Left lobe of liver (tissue), 2 donors: ENCODE measurements at regions not wholly inside any gene's neighbourhood (a gene's known extent, or its start where the extent isn't known, plus 50 kb on each side); places are given as distances from the start of the nearest gene placed in this dataset.
A peak's percentile ranks its signal among the peaks of the same experiment; 100 is the strongest.
"Not testable (repeated sequence)": the region's sequence is repeated elsewhere in the genome, so short reads cannot be mapped to it uniquely, and the experiment has no call there.

Experiments used
- ATAC-seq: fragments of 200-7000 bp; cut with Tn5 transposase; one replicate; pipeline ENCODE4 v1.9.1; 2020; ENCODE audit warnings: mild to moderate bottlenecking, moderate library complexity
- DNase-seq: peaks from one replicate; pipeline ENCODE4 v3.0.0-alpha.2; 2020; ENCODE audit warnings: low spot score
- donor health status: DM: no; HTN: no; CAD: no; lungs with moderate emphysema.
- donor health status: DM: no; HTN: yes; CAD: no.

- ATAC-seq: no peak
- no peak for DNase-seq
Measured at GRCh38 chr7:82625377-82625776, 181.8 kb upstream of the CACNA2D1 start.

- ATAC-seq: no peak
- DNase-seq: no peak
Measured at GRCh38 chr7:82624965-82625364, 181.4 kb upstream of the CACNA2D1 start.

DNA sequence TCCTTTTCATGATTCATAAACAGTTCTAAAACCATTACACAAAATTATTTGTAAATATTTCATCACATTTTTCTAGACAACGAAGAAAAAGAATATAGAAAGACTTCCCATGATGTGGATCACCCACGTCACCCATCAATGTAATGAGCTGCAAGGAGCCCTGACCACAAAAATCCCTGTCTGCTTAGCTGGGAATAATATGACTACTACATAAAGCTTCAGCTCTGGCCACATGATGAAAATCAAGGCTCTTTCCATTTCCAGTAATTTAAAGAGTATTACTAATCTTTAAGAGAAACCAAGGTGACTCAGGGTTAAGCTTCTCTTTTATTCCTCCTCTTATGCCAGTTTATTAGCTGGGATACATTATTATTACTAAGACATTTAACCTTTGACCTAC, 180.8 kb upstream of the CACNA2D1 start:
- ATAC-seq (no peak), DNase-seq (no peak)

- ATAC-seq (no peak), DNase-seq (no peak)
Measured at GRCh38 chr7:82623812-82624211, 180.2 kb upstream of the CACNA2D1 start.

DNA sequence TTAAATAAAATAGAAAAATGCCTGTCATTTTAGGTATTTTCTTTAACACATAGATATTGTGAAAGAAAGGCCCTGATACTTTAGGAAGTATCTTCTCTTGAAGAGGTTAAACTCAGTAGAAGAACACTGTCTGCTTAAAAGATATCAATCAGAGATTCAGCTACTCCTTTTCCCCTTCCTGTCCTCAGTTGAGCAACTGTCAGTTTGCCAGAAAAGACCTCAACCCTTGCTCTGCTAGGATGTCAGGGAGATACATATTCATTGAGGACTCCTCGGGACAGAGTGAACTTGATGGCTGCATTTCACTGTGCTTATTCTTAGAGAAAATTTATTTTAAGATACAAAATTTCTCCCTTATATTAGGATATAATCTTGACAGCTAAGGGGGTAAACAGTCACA, 173.6 kb upstream of the CACNA2D1 start:
- ATAC-seq (no peak), DNase-seq (no peak)

DNA sequence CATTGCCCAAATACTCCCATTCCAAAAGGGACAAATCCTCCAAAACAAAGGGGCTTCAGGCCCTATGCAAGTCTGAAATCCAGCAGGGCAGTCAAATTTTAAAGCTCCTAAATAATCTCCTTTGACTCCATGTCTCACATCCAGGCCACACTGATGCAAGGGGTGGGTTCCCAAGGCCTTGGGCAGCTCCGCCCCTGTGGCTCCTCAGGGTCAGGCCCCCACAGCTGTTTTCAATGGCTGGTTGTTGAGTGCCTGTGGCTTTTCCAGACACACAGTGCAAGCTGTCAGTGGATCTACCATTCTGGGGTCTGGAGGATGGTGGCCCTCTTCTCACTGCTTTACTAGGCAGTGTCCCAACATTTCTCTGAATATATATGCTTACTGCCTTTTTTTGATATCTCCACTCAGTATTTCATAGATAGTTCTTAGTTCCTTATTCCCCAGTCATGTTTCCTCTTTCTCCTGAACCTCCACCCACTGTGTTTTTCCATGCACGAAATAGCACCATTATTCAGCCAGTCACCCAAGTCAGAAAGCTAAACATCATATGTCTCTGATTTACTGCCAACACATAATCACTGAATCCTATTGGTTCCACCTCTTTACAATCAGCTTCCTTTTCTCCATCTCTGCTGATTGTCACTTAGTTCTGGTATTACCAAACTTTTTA, 172.6 kb upstream of the CACNA2D1 start:
- DNase-seq (no peak), ATAC-seq (peak; percentile 15)

DNA sequence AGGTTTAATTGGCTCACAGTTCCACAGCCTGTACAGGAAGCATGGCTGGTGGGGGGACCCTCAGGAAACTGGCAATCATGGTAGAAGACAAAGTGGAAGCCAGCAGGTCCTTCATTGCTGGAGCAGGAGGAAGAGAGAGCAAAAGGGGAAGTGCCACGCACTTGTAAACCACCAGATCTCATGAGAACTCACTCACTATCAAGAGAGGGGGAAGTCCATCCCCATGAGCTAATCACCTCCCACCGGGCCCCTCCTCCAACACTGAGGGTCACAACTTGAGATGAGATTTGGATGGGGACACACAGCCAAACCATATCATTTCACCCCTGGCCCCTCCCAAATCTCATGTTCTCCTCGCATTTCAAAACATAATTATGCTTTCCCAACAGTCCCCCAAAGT, 171.9 kb upstream of the CACNA2D1 start:
- DNase-seq (no peak), ATAC-seq (peak; percentile 26)

- ATAC-seq: no peak
Measured at GRCh38 chr7:82609746-82610145, 166.2 kb upstream of the CACNA2D1 start.

GRCh38 chr7:82605247-82605864, 161.8 kb upstream of the CACNA2D1 start:
- ATAC-seq (peak; percentile 46), DNase-seq (no peak)

More at GRCh38 chr7:82609746-82610145, 166.2 kb upstream of the CACNA2D1 start:
- DNase-seq: no peak

GRCh38 chr7:82602066-82602465, 158.5 kb upstream of the CACNA2D1 start:
- DNase-seq (no peak), ATAC-seq (no peak)

DNA sequence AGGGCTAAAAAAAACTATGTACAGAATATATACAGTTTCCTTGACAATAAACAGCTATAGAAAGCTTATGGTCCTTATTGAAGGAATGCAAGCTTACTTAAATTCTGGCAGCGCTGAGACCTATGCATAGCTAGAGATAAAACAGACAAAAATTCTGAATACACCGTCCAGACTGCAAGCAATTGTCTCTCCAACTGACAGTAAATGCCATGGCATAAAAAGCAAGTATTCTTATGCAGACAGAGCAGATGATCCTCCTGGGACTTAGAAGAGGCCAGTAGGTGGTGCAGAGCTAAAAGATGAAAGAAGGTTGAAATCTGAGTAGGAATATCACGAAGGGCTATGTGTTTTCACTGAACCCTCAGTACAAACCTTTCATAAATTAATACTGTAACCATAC, 157.0 kb upstream of the CACNA2D1 start:
- no peak for DNase-seq
- ATAC-seq: no peak

GRCh38 chr7:82599895-82600294, 156.3 kb upstream of the CACNA2D1 start:
- no peak for ATAC-seq

GRCh38 chr7:82598958-82599357, 155.4 kb upstream of the CACNA2D1 start:
- DNase-seq: no peak
- ATAC-seq: no peak

More at GRCh38 chr7:82599895-82600294, 156.3 kb upstream of the CACNA2D1 start:
- DNase-seq: no peak

- DNase-seq, ATAC-seq: not testable (repeated sequence)
Measured at GRCh38 chr7:82595795-82596194, 152.2 kb upstream of the CACNA2D1 start.

DNA sequence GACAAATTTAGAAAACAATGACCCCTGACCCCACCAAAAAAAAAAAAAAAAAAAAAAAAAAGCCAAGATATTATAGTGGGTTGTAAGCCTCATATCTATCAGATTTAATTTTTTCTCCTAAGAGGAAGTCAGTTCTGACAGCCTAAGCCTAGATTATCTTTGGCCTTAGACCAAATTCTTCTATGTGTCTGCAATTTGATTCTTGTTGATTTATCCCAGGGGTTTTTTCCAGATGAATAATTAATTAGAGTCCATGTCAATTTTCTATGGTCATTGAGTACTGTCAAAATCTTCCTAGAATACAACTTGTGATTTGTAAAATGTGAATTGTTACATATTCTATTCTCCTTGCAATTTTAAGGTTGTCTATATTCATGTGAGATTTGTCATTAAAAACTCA, 151.6 kb upstream of the CACNA2D1 start:
- ATAC-seq: no peak
- no peak for DNase-seq

DNA sequence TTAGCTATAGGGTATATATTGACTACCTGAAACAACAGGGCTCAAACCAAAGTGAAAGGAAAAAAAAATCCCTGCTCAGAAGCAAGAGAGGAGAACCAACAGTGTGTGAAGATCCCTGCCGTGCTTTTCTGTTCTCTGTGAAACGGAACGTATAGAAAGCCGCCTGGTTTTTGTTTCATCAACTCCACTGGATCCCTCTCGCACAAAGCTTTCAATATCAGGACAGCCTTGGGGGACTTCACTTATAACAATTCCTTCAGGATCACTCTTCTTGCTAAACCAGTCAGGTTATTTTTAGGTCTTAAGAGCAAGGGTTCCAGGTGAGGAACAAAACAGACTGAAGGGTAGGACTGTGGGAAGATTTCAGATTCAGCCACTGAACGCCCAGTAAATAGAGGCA, 151.1 kb upstream of the CACNA2D1 start:
- ATAC-seq: no peak
- no peak for DNase-seq

DNA sequence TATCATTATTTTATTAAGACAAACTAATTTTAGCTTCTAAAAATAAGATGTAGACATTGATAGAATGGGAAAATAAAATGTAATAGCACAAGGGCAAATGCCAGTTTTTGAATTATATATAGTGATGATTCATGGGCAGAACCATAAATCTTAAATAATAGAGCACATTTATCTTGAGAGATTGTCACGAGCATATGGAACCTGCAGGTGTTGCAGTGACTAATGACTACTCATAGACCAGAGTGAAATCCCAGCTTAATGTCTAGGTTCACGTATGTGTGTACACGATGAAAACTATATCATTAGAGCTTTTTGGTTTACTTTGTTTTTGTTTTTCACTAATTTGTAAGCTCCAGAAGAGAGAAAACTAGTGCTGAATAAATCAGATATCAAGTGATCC, 150.2 kb upstream of the CACNA2D1 start:
- ATAC-seq: no peak
- no peak for DNase-seq

DNA sequence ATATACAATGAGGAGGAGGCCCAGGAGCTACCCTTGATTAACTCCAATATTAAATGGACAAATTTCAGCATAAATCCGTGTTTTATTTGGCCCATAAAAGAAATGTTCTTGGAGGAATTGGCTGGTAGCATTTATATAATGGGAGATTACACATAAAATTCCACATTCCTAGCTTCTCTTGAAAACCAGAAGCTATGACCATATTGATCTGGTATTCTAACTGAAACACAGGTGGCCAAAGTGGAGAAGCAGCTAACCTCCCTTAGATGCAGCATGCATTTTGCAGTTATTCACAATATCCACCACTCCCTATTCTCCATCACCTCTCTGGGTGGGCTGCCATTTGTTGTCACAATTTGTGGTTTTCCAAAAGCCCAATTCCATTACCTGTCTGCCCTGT, 148.8 kb upstream of the CACNA2D1 start:
- no peak for DNase-seq
- no peak for ATAC-seq

DNA sequence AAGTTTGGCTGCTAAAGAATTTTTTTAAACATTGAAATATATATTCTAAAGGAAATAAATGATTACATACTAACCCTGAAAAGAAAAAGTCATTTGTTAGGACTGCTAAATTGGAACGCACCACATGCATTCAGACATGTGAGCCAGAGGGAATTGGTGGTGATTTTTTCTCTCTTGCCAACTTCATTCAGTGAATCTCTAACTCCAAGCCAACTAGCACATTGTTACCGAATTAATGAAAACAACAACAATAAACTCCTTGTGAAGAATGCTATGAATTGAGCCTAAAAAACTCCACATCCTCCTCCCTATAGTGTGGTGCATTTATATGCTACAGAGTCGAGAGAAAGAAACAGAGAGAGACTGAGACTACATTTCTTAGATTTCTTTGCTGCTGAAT, 135.5 kb upstream of the CACNA2D1 start:
- ATAC-seq (no peak), DNase-seq (no peak)

GRCh38 chr7:82578430-82578829, 134.9 kb upstream of the CACNA2D1 start:
- no peak for DNase-seq
- no peak for ATAC-seq

DNA sequence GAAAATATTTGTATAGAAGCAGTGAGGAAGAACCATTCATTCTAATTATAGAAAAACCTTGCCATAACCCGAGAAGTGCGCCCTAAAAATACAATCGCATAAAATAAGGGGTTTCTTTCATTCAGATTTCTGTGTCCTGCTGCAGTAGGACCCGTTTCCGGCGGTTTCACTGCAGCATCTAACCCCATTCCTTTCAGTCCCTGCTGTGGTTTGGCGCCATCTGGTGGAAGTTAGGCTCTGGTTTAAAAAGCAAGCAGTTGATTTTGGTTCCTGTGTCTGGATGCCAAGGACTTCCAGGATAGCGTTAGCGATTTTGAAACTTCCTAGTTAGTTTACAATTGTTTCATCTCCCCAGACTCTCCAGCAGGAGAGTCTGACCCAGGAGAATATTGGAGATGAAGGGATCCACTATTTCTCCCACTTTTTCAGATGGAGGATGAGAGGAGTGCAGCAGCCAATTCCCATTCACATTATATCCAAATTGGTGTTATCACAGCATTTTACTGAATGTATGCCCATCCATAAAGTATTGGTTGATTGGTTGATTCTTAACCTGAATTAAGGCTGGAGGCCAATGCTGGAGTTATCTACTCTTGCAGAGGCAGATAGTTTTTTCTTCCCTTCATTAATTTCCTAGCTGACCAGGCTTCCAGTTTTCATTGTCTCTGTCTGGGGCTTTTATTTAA, 128.8 kb upstream of the CACNA2D1 start:
- peak; percentile 77 for DNase-seq
- ATAC-seq: peak; percentile 99

DNA sequence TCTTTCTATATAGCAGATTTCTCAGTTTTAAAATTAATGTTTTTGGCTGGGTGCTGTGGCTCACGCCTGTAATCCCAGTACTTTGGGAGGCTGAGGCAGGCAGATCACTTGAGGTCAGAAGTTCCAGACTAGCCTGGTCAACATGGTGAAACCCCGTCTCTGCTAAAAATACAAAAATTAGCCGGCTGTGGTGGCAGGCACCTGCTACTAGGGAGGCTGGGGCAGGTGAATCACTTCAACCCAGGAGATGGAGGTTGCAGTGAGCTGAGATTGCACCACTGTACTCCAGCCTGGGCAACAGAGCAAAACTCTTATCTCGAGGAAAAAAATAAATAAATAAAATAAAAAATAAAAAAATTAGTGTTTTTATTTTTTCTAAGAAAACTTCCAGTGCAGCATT, 127.5 kb upstream of the CACNA2D1 start:
- ATAC-seq, DNase-seq: not testable (repeated sequence)
